ENCODE measurements at regions not wholly inside any gene's neighbourhood (a gene's known extent, or its start where the extent isn't known, plus 50 kb on each side); places are given as distances from the start of the nearest gene placed in this dataset.

DNA sequence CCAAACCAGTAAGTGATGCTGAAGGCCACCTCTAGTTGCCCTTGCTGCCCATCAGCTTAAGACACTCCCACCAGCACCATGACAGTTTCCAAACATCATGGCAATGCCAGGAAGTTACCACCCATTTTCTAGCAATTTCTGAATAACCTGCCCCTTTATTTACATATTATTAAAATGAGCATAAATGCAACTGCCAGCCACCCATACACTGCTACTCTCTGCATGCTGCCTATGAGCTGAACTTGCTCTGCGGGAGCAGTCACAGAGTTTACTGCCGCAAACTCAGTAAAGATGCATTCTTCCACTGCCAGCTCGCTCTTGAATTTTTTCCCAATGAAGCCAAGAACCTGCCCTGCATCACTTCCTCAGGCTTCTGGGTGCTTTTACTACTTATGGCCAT, 212.6 kb downstream of the SH2D4B start:
- H3K4me3 Mint-ChIP-seq (ENCODE audit: unreplicated experiment), result no peak overlapping the region
- no peak overlapping the region for H2AFZ ChIP-seq (ENCODE audit: low read depth, low read length)
- no peaks in the 10 kb centered on the region for H3K79me2 ChIP-seq (ENCODE audit: insufficient read depth, low read length)
- H4K20me1 ChIP-seq (ENCODE audit: insufficient read depth, low read length), result no peaks in the 10 kb centered on the region
- no peak overlapping the region for H3K27ac ChIP-seq (ENCODE audit: low read depth, low read length)
- H3K4me3 ChIP-seq (ENCODE audit: insufficient read depth, low read depth, low read length), result no peak overlapping the region
- H3K4me2 ChIP-seq (ENCODE audit: low read length), result no peak overlapping the region
- H3K4me1 Mint-ChIP-seq (ENCODE audit: low read depth, unreplicated experiment), result peaks cover 11% of the 10 kb centered on the region
- H3K9ac ChIP-seq (ENCODE audit: low read length), result no peak overlapping the region
- H3K27me3 Mint-ChIP-seq (ENCODE audit: low read depth, unreplicated experiment), result no peaks in the 10 kb centered on the region
- no peaks in the 10 kb centered on the region for H3K27me3 ChIP-seq (ENCODE audit: insufficient read depth, low read length)
- TF ChIP-seq, protein P1, sequence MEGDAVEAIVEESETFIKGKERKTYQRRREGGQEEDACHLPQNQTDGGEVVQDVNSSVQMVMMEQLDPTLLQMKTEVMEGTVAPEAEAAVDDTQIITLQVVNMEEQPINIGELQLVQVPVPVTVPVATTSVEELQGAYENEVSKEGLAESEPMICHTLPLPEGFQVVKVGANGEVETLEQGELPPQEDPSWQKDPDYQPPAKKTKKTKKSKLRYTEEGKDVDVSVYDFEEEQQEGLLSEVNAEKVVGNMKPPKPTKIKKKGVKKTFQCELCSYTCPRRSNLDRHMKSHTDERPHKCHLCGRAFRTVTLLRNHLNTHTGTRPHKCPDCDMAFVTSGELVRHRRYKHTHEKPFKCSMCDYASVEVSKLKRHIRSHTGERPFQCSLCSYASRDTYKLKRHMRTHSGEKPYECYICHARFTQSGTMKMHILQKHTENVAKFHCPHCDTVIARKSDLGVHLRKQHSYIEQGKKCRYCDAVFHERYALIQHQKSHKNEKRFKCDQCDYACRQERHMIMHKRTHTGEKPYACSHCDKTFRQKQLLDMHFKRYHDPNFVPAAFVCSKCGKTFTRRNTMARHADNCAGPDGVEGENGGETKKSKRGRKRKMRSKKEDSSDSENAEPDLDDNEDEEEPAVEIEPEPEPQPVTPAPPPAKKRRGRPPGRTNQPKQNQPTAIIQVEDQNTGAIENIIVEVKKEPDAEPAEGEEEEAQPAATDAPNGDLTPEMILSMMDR (IDR thresholded peaks at IDR 0.05; ENCODE audit: insufficient read depth, low read depth, low read length), result no peak
- no peak for TF ChIP-seq EZH2 (IDR thresholded peaks at IDR 0.05; ENCODE audit: insufficient read depth, low read length)
- no peaks in the 10 kb centered on the region for H3K36me3 Mint-ChIP-seq (ENCODE audit: low read depth, unreplicated experiment)
- H3K4me1 ChIP-seq (ENCODE audit: insufficient read depth, low read length), result no peaks in the 10 kb centered on the region
- DNase-seq (ENCODE audit: low read depth) (no peak), FAIRE-seq (no peak)
- H3K9me3 Mint-ChIP-seq (ENCODE audit: unreplicated experiment), result peaks cover 2% of the 10 kb centered on the region
- H3K36me3 ChIP-seq (ENCODE audit: insufficient read depth, low read length), result no peaks in the 10 kb centered on the region
- peaks cover 3% of the 10 kb centered on the region for H3K9me3 ChIP-seq (ENCODE audit: insufficient read depth, low read depth, low read length)
- no peak overlapping the region for H3K27ac Mint-ChIP-seq (ENCODE audit: unreplicated experiment)

DNA sequence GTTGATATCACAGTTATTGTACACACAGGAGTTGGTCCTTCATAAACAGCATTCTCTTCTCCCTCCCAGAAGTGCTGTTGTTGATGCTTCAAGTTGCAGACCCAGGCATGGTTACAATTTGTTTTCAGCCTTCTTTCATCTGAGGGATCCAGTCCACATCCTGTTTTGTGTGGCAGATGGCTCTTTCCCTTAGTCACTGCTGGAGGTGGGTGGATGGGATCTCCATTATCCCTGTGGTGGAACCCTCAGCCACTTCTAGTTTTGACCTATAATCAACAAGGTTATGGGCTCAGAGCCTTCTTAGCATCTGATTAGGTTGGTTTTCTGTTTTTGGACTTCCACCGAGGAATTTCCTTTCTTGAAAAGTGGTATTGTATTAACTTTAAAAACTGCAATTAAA, 214.2 kb downstream of the SH2D4B start:
- Histone ChIP-seq H3K27ac (ENCODE audit: low read depth, low read length) (no peak overlapping the region), H3K9ac (ENCODE audit: low read length) (no peak overlapping the region), H4K20me1 (ENCODE audit: insufficient read depth, low read length) (no peaks in the 10 kb centered on the region), H3K9me3 (ENCODE audit: insufficient read depth, low read depth, low read length) (peaks cover 3% of the 10 kb centered on the region), H3K4me1 (ENCODE audit: insufficient read depth, low read length) (no peaks in the 10 kb centered on the region), H2AFZ (ENCODE audit: low read depth, low read length) (no peak overlapping the region), H3K36me3 (ENCODE audit: insufficient read depth, low read length) (no peaks in the 10 kb centered on the region), H3K27me3 (ENCODE audit: insufficient read depth, low read length) (no peaks in the 10 kb centered on the region), H3K4me2 (ENCODE audit: low read length) (no peak overlapping the region), H3K4me3 (ENCODE audit: insufficient read depth, low read depth, low read length) (no peak overlapping the region), H3K79me2 (ENCODE audit: insufficient read depth, low read length) (no peaks in the 10 kb centered on the region)
- Mint-ChIP-seq H3K27me3 (ENCODE audit: low read depth, unreplicated experiment) (no peaks in the 10 kb centered on the region), H3K9me3 (ENCODE audit: unreplicated experiment) (peaks cover 2% of the 10 kb centered on the region), H3K36me3 (ENCODE audit: low read depth, unreplicated experiment) (no peaks in the 10 kb centered on the region), H3K4me1 (ENCODE audit: low read depth, unreplicated experiment) (peaks cover 11% of the 10 kb centered on the region), H3K27ac (ENCODE audit: unreplicated experiment) (no peak overlapping the region), H3K4me3 (ENCODE audit: unreplicated experiment) (no peak overlapping the region)
- TF ChIP-seq, protein P1 (IDR thresholded peaks at IDR 0.05; ENCODE audit: insufficient read depth, low read depth, low read length), result no peak
- no peak for TF ChIP-seq EZH2 (IDR thresholded peaks at IDR 0.05; ENCODE audit: insufficient read depth, low read length)
- no peak for DNase-seq (ENCODE audit: low read depth)
- FAIRE-seq, result no peak

DNA sequence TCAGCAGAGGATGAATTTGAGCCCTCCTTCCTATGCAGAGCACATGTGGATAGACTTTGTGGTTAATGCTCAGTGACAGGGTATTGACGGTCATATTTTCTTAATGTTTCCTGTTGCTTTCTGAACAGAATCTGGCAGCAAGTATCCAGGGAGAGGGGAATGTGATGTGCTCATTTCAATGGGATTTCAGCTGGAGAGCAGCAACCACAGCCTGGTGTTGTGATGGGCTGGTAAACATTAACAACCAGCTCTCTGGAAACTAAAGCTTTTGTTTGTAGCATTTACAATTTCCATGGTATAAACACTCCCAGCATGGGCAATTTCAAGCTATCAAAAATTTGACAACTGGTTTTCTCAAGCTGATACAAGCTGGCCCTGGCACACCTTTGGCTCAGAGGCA, 215.9 kb downstream of the SH2D4B start:
- no peak for TF ChIP-seq EZH2 (IDR thresholded peaks at IDR 0.05; ENCODE audit: insufficient read depth, low read length)
- TF ChIP-seq, protein P1 (IDR thresholded peaks at IDR 0.05; ENCODE audit: insufficient read depth, low read depth, low read length), result no peak
- Mint-ChIP-seq H3K4me3 (ENCODE audit: unreplicated experiment) (no peak overlapping the region), H3K27ac (ENCODE audit: unreplicated experiment) (no peak overlapping the region), H3K36me3 (ENCODE audit: low read depth, unreplicated experiment) (no peaks in the 10 kb centered on the region), H3K4me1 (ENCODE audit: low read depth, unreplicated experiment) (peaks cover 8% of the 10 kb centered on the region), H3K9me3 (ENCODE audit: unreplicated experiment) (peaks cover 2% of the 10 kb centered on the region), H3K27me3 (ENCODE audit: low read depth, unreplicated experiment) (peaks cover 2% of the 10 kb centered on the region)
- no peak overlapping the region for H3K9ac ChIP-seq (ENCODE audit: low read length)
- no peak overlapping the region for H3K27ac ChIP-seq (ENCODE audit: low read depth, low read length)
- H3K79me2 ChIP-seq (ENCODE audit: insufficient read depth, low read length), result no peaks in the 10 kb centered on the region
- no peak overlapping the region for H3K4me3 ChIP-seq (ENCODE audit: insufficient read depth, low read depth, low read length)
- H4K20me1 ChIP-seq (ENCODE audit: insufficient read depth, low read length), result no peaks in the 10 kb centered on the region
- FAIRE-seq (no peak), DNase-seq (ENCODE audit: low read depth) (no peak)
- H3K4me2 ChIP-seq (ENCODE audit: low read length), result no peak overlapping the region
- H3K4me1 ChIP-seq (ENCODE audit: insufficient read depth, low read length), result no peaks in the 10 kb centered on the region
- H3K36me3 ChIP-seq (ENCODE audit: insufficient read depth, low read length), result no peaks in the 10 kb centered on the region
- H2AFZ ChIP-seq (ENCODE audit: low read depth, low read length), result no peak overlapping the region
- H3K9me3 ChIP-seq (ENCODE audit: insufficient read depth, low read depth, low read length), result peaks cover 3% of the 10 kb centered on the region
- H3K27me3 ChIP-seq (ENCODE audit: insufficient read depth, low read length), result no peaks in the 10 kb centered on the region

Data from astrocyte (in vitro differentiated cells and primary cell).